ENCODE measurements at regions not wholly inside any gene's neighbourhood (a gene's known extent, or its start where the extent isn't known, plus 50 kb on each side); places are given as distances from the start of the nearest gene placed in this dataset.

DNA sequence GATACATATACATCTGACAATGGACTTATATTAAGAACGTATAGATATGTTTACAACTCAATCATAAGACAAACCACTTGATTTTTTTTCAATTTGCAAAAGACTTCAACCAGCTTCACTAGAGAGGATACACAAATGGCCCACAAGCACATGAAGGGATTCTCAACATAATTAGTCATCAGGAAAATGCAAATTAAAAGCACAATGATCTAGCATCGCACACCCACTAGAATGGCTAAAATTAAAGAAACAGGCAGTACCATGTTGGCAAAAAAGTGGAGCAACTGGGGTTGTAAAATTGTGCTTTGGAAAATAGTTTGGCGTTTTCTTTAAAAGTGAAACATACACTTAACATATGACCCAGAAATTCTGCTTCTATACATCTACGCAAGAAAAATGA, 80.0 kb upstream of the TRIO start (continued):
- no peak for TF ChIP-seq HNF4G (IDR thresholded peaks at IDR 0.05)

- Histone ChIP-seq H3K9me3 (ENCODE audit: control insufficient read depth in 4 of 4, low read length in 3 of 4) (no peaks in the 10 kb centered on the region), H3K4me1 (ENCODE audit: control insufficient read depth in 4 of 4, insufficient read depth in 4 of 4, low read length in 3 of 4) (no peaks in the 10 kb centered on the region), H3K27ac (ENCODE audit: low read depth in 1 of 2, low read length in 2 of 2) (no peak overlapping the region), H3K36me3 (ENCODE audit: control insufficient read depth in 4 of 4, insufficient read depth in 3 of 4, low read depth in 1 of 4, low read length in 3 of 4) (no peaks in the 10 kb centered on the region), H3K4me3 (ENCODE audit: low read depth in 1 of 3, low read length in 3 of 3) (no peak overlapping the region), H3K9ac (ENCODE audit: low read depth in 1 of 2, low read length in 2 of 2) (no peak overlapping the region), H3K27me3 (ENCODE audit: control insufficient read depth in 4 of 4, insufficient read depth in 4 of 4, low read length in 3 of 4) (peaks cover 0 to 3% (median 0%) of the 10 kb centered on the region in 4 donors)
- no peak for DNase-seq (ENCODE audit: low spot score)
- TF ChIP-seq RXRA (IDR thresholded peaks at IDR 0.05), result no peak
- no peak for TF ChIP-seq SP1 (IDR thresholded peaks at IDR 0.05)
- TF ChIP-seq JUND (IDR thresholded peaks at IDR 0.05), result no peak
- no peak for TF ChIP-seq FOXA1 (IDR thresholded peaks at IDR 0.05)
- TF ChIP-seq YY1 (IDR thresholded peaks at IDR 0.05), result no peak
- TF ChIP-seq NR2F2 (IDR thresholded peaks at IDR 0.05), result no peak
- TF ChIP-seq HNF4A (conservative IDR thresholded peaks at IDR 0.05), result no peak
- no peak for TF ChIP-seq EGR1 (IDR thresholded peaks at IDR 0.05; ENCODE audit: low read depth in 2 of 2)
- TF ChIP-seq, protein P1, sequence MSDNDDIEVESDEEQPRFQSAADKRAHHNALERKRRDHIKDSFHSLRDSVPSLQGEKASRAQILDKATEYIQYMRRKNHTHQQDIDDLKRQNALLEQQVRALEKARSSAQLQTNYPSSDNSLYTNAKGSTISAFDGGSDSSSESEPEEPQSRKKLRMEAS (IDR thresholded peaks at IDR 0.05), result no peak
- no peak for TF ChIP-seq GABPA (IDR thresholded peaks at IDR 0.05 in 1 of 2, conservative IDR thresholded peaks at IDR 0.05 in 1 of 2)
- no peak for TF ChIP-seq HNF4G (IDR thresholded peaks at IDR 0.05)
- TF ChIP-seq, protein P2, sequence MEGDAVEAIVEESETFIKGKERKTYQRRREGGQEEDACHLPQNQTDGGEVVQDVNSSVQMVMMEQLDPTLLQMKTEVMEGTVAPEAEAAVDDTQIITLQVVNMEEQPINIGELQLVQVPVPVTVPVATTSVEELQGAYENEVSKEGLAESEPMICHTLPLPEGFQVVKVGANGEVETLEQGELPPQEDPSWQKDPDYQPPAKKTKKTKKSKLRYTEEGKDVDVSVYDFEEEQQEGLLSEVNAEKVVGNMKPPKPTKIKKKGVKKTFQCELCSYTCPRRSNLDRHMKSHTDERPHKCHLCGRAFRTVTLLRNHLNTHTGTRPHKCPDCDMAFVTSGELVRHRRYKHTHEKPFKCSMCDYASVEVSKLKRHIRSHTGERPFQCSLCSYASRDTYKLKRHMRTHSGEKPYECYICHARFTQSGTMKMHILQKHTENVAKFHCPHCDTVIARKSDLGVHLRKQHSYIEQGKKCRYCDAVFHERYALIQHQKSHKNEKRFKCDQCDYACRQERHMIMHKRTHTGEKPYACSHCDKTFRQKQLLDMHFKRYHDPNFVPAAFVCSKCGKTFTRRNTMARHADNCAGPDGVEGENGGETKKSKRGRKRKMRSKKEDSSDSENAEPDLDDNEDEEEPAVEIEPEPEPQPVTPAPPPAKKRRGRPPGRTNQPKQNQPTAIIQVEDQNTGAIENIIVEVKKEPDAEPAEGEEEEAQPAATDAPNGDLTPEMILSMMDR (IDR thresholded peaks at IDR 0.05; ENCODE audit: low read depth, low read length, missing input control), result no peak
- TF ChIP-seq ATF3 (IDR thresholded peaks at IDR 0.05), result no peak
- 78% methylated on average over 2 of the region's 2 CpGs for WGBS
These were observed 81.0 kb upstream of the TRIO start for GRCh38 chr5:14062178-14062577.

- Histone ChIP-seq H3K36me3 (ENCODE audit: control insufficient read depth in 4 of 4, insufficient read depth in 3 of 4, low read depth in 1 of 4, low read length in 3 of 4) (no peaks in the 10 kb centered on the region), H3K4me3 (ENCODE audit: low read depth in 1 of 3, low read length in 3 of 3) (no peak overlapping the region), H3K27ac (ENCODE audit: low read depth in 1 of 2, low read length in 2 of 2) (no peak overlapping the region), H3K27me3 (ENCODE audit: control insufficient read depth in 4 of 4, insufficient read depth in 4 of 4, low read length in 3 of 4) (peaks cover 0 to 3% (median 0%) of the 10 kb centered on the region in 4 donors), H3K4me1 (ENCODE audit: control insufficient read depth in 4 of 4, insufficient read depth in 4 of 4, low read length in 3 of 4) (no peaks in the 10 kb centered on the region), H3K9me3 (ENCODE audit: control insufficient read depth in 4 of 4, low read length in 3 of 4) (no peaks in the 10 kb centered on the region), H3K9ac (ENCODE audit: low read depth in 1 of 2, low read length in 2 of 2) (no peak overlapping the region)
- DNase-seq (ENCODE audit: low spot score), result no peak
- TF ChIP-seq, protein P2 (IDR thresholded peaks at IDR 0.05; ENCODE audit: low read depth, low read length, missing input control), result no peak
- TF ChIP-seq FOXA1 (IDR thresholded peaks at IDR 0.05) (no peak), ZBTB33 (IDR thresholded peaks at IDR 0.05) (no peak), ATF3 (IDR thresholded peaks at IDR 0.05) (no peak), NR2F2 (IDR thresholded peaks at IDR 0.05) (no peak), TAF1 (conservative IDR thresholded peaks at IDR 0.05) (no peak), HNF4G (IDR thresholded peaks at IDR 0.05) (no peak), RAD21 (IDR thresholded peaks at IDR 0.05) (no peak), RXRA (IDR thresholded peaks at IDR 0.05) (no peak), JUND (IDR thresholded peaks at IDR 0.05) (no peak), REST (IDR thresholded peaks at IDR 0.05) (no peak), FOXA2 (IDR thresholded peaks at IDR 0.05) (no peak), GABPA (IDR thresholded peaks at IDR 0.05 in 1 of 2, conservative IDR thresholded peaks at IDR 0.05 in 1 of 2) (no peak), HNF4A (conservative IDR thresholded peaks at IDR 0.05) (no peak), YY1 (IDR thresholded peaks at IDR 0.05) (no peak), EGR1 (IDR thresholded peaks at IDR 0.05; ENCODE audit: low read depth in 2 of 2) (no peak), SP1 (IDR thresholded peaks at IDR 0.05) (no peak)
- TF ChIP-seq, protein P1 (IDR thresholded peaks at IDR 0.05), result no peak
- WGBS, result 86% methylated on average over 5 of the region's 5 CpGs
These were observed 82.0 kb upstream of the TRIO start for GRCh38 chr5:14061106-14061505.
